Right renal cortex interstitium (tissue), 3 donors: ENCODE measurements at regions not wholly inside any gene's neighbourhood (a gene's known extent, or its start where the extent isn't known, plus 50 kb on each side); places are given as distances from the start of the nearest gene placed in this dataset.

Experiments
- DNase-seq, 3 donors: peaks; one replicate each; pipeline ENCODE4 v3.0.0-alpha.2; 2013; ENCODE audit warnings: low read depth in 3 of 3, low spot score in 2 of 3

- DNase-seq, result no peak
Observed at GRCh38 chr3:144129536-144130214, 158.1 kb downstream of the DIPK2A start.

GRCh38 chr3:144141074-144141473 lies 169.5 kb downstream of the DIPK2A start:
- no peak for DNase-seq

DNA sequence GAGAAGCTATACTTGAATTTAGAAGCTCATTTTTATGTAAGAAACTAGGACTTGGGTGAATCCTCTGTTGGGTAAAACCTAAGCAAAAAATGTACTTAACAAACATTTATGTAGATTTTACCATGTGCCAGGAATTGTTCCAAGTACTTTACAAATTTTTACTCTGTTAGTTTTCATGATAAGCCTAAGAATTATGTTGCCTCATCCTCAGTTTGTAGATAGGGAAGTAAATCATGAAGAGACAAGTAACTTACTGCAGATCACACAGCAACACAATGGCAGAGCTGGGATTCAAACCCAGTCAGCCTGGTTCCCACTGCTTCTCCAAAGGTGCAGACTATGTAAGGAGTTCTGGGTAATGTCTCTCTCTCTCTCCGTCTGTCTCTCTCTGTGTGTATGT lies 169.9 kb downstream of the DIPK2A start:
- DNase-seq, result no peak

DNA sequence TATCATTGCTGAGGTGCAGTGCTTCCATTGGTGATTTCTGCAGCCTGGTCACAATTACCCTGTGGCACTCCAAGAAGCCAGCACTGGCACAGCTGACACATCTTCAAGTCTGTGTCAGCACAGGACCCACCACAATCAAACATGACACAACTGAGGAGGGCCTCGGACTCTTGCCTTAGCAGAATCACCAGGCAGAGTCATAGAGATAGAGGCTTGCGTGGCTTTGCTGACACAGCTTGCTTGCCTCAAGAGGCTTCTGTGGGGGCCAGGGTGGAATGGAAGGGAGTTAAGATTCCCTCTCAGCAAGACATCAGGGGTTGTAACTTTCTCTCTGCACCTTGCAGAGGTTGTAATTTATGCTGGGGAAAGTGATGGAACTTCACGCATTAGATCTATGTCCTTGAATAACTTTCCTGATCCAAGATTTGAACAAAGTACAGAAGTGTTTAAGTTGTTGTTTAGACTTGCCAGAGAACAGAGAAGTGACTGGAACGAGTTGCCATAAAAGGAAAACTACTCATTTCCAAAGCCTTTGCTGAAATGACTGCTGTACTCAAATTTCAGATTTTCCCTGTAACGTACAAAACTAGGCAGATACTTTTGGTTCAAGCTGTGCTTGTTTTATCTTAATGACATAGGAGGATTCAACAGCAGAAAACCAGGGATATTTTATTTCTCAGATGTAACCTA lies 170.7 kb downstream of the DIPK2A start:
- no peak for DNase-seq

DNA sequence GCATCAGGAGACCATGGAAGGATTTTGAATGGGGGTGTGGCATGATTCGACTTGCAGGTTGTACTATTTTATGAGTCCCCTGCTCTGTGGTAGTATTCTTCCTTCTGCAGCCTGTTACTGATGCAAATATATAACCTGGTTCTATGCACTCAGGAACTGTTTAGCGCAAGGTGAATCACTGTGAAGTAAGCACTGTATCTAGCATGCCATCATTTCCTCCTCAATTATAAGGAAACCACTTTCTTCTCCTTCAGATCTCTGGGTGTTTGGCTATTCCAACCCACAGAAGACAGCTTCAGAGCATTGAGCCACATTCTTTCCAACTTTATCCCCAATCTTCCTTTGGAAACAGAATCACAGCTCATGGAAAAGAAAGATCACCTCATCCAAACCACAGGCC lies 176.7 kb downstream of the DIPK2A start:
- no peak for DNase-seq

GRCh38 chr3:144151983-144152382 lies 180.4 kb downstream of the DIPK2A start:
- DNase-seq, result no peak

DNA sequence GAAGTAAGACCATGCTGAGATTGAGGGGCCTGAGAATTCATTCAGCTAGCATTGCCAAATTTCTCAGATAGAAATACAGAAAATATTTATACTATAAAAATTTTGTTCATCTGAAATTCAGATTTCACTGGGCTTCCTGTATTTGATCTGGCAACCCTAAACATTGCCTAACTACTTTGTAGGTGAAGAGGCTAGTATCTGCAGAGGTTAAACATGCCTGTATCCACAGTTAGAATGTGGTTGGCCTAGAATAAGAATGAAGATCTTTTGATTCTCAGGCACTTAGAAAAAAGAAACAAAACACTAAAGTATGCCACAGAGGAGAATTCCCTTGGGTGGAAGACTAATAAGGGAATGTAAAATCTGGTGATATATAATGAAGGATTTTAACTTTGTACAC lies 189.0 kb downstream of the DIPK2A start:
- no peak for DNase-seq

GRCh38 chr3:144162042-144162441 lies 190.4 kb downstream of the DIPK2A start:
- DNase-seq, result no peak

- no peak for DNase-seq
Observed at GRCh38 chr3:144164352-144164751, 192.7 kb downstream of the DIPK2A start.

GRCh38 chr3:144165482-144165881 lies 193.9 kb downstream of the DIPK2A start:
- no peak for DNase-seq

GRCh38 chr3:144167634-144168033 lies 196.0 kb downstream of the DIPK2A start:
- DNase-seq, result no peak

- DNase-seq, result no peak
Observed at GRCh38 chr3:144173491-144173890, 201.9 kb downstream of the DIPK2A start.

DNA sequence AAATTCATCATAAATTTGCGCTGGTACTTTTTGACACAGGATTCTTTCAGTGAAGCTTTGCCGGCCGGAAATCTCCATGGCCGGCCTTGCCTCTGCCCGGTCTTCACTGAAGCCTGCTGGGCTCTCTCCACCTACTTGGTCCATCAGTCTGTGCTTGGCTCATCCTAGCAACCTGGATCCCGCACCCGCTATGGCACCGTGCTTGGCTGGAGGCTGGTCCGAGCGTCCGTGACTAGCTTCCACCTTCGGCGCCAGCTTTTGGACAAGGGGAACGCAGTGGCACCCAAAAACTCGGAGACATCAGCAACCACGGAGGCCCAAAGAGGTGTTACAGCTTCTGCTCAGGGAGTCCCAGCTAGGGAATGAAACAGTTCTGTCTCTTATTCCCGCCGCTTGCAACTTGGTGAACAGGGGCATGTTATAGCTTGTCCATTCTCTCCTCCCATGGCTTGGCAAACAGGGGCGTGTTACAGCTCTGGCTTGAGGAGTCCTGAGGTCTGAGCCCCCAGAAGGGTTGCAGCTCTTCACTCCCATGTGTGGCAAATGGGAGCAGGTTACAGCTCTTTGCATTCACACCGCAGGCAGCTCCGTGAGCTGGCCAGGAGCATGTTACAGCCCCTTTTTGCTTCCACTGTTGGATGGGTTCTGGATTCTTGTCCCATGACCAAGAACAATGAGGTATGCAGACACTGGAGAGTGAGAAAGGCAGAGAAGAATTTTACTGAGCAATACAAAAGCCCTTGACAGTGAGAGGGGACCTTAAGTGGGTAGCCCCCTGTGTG lies 204.2 kb downstream of the DIPK2A start:
- no peak for DNase-seq

DNA sequence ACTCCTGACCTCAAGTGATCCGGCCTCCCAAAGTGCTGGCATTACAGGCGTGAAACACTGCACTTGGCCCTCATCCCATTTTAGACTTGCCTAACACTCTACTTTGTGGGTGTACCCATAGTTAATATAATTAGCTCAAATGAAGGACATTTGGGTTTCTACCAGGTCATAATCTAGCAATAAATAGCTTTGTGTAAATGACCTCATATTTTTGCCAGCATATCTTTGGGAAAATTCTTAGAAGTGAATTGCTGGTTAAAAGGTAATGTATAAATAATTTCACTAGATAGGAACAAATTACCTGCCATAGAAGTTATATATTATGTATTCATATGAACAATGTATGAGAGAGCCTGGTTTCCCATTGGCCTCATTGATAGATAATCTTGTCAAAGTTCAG lies 206.0 kb downstream of the DIPK2A start:
- no peak for DNase-seq

GRCh38 chr3:144178607-144179006 lies 207.0 kb downstream of the DIPK2A start:
- no peak for DNase-seq

DNA sequence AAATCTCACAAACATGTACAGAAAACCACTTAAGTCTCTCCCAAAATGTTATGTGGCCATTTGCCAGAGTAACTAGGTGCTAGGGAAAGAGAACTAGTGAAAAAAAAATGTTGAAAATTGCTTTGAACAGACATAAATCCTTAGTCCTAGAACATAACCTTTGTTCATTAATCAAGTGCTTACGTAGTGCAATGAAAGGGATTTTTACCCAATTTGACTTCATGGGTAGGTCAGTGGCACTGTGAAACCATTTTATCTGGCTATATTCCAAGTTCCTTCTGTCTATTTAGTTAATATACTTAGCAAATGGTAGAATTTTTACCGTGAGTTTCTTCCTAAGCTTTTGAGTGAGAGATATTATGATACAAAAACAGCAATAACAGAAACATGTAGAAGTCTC lies 209.4 kb downstream of the DIPK2A start:
- no peak for DNase-seq

DNA sequence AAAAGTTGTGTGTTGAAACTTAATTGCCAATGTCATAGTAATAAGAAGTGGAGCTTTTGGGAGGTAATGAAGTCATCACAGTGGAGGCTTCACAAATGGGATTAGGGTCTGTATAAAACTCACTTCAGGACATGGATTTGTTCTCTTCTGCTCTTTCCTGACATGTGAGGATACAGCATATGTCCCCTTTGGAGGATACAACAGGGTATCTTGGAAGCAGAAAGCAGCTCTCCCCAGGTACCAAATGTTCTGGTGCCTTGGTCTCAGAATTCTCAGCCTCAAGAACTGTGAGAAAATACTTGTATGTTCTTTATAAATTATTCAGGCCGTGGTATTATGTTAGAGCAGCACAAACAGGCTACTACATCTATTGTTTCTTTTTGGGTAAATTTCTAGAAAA lies 210.9 kb downstream of the DIPK2A start:
- DNase-seq, result no peak

- no peak for DNase-seq
Observed at GRCh38 chr3:144185276-144185675, 213.7 kb downstream of the DIPK2A start.

- no peak for DNase-seq
Observed at GRCh38 chr3:144187531-144188210, 216.0 kb downstream of the DIPK2A start.

GRCh38 chr3:144189044-144189443 lies 217.4 kb downstream of the DIPK2A start:
- no peak for DNase-seq

GRCh38 chr3:144197116-144197515 lies 225.5 kb downstream of the DIPK2A start:
- no peak for DNase-seq
